ENCODE measurements at regions not wholly inside any gene's neighbourhood (a gene's known extent, or its start where the extent isn't known, plus 50 kb on each side); places are given as distances from the start of the nearest gene placed in this dataset.

GRCh38 chr9:87442451-87442850 is 55.2 kb upstream of the DAPK1 start:
- TF ChIP-seq POLR2AphosphoS5 (IDR thresholded peaks at IDR 0.05; ENCODE audit: low read depth, low read length) (no peak), TAF1 (IDR thresholded peaks at IDR 0.05; ENCODE audit: borderline replicate concordance, insufficient read depth, low read length) (no peak)

Data from PFSK-1 (cell line).